ENCODE measurements at regions not wholly inside any gene's neighbourhood (a gene's known extent, or its start where the extent isn't known, plus 50 kb on each side); places are given as distances from the start of the nearest gene placed in this dataset.

DNA sequence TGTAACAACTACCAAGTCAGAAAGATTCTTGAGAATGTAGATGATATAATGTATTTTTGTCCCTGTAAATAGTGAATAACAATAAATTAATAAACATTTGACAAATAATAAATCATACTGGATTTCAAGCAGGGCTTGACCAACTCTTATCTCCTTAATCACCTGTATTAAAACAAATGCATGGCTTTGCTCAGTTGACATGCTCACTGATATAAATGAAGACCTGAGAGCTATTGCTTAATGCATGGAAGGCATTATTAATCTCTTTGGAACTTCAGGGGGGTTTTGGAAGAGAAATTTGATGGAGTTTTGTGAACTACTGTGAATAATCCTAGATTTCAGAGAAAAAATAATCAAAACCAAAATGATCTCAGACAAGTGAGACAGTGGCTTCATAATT is 1420.4 kb upstream of the TENM4 start:
- TF ChIP-seq, protein P1, sequence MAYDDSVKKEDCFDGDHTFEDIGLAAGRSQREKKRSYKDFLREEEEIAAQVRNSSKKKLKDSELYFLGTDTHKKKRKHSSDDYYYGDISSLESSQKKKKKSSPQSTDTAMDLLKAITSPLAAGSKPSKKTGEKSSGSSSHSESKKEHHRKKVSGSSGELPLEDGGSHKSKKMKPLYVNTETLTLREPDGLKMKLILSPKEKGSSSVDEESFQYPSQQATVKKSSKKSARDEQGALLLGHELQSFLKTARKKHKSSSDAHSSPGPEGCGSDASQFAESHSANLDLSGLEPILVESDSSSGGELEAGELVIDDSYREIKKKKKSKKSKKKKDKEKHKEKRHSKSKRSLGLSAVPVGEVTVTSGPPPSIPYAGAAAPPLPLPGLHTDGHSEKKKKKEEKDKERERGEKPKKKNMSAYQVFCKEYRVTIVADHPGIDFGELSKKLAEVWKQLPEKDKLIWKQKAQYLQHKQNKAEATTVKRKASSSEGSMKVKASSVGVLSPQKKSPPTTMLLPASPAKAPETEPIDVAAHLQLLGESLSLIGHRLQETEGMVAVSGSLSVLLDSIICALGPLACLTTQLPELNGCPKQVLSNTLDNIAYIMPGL (CRISPR knock-in tag; IDR thresholded peaks at IDR 0.05; ENCODE audit: borderline replicate concordance in 1 of 2, low read depth in 1 of 2), result no peak
- TF ChIP-seq DNMT1 (CRISPR knock-in tag; IDR thresholded peaks at IDR 0.05), result no peak
- TF ChIP-seq, protein P2, sequence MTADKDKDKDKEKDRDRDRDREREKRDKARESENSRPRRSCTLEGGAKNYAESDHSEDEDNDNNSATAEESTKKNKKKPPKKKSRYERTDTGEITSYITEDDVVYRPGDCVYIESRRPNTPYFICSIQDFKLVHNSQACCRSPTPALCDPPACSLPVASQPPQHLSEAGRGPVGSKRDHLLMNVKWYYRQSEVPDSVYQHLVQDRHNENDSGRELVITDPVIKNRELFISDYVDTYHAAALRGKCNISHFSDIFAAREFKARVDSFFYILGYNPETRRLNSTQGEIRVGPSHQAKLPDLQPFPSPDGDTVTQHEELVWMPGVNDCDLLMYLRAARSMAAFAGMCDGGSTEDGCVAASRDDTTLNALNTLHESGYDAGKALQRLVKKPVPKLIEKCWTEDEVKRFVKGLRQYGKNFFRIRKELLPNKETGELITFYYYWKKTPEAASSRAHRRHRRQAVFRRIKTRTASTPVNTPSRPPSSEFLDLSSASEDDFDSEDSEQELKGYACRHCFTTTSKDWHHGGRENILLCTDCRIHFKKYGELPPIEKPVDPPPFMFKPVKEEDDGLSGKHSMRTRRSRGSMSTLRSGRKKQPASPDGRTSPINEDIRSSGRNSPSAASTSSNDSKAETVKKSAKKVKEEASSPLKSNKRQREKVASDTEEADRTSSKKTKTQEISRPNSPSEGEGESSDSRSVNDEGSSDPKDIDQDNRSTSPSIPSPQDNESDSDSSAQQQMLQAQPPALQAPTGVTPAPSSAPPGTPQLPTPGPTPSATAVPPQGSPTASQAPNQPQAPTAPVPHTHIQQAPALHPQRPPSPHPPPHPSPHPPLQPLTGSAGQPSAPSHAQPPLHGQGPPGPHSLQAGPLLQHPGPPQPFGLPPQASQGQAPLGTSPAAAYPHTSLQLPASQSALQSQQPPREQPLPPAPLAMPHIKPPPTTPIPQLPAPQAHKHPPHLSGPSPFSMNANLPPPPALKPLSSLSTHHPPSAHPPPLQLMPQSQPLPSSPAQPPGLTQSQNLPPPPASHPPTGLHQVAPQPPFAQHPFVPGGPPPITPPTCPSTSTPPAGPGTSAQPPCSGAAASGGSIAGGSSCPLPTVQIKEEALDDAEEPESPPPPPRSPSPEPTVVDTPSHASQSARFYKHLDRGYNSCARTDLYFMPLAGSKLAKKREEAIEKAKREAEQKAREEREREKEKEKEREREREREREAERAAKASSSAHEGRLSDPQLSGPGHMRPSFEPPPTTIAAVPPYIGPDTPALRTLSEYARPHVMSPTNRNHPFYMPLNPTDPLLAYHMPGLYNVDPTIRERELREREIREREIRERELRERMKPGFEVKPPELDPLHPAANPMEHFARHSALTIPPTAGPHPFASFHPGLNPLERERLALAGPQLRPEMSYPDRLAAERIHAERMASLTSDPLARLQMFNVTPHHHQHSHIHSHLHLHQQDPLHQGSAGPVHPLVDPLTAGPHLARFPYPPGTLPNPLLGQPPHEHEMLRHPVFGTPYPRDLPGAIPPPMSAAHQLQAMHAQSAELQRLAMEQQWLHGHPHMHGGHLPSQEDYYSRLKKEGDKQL (CRISPR knock-in tag; IDR thresholded peaks at IDR 0.05; ENCODE audit: low read depth), result no peak
